Hepatocyte (in vitro differentiated cells): ENCODE measurements at regions not wholly inside any gene's neighbourhood (a gene's known extent, or its start where the extent isn't known, plus 50 kb on each side); places are given as distances from the start of the nearest gene placed in this dataset.

Experiments used
- DNase-seq: peaks from one replicate; pipeline ENCODE4 v3.0.0-alpha.2; 2016; ENCODE audit warnings: low spot score
- H2AFZ ChIP-seq: fragments of 200-600 bp; sonication (generic); 2 replicates; pipeline ENCODE4 v1.6.0; 2016; ENCODE audit warnings: antibody characterized with exemption, mild to moderate bottlenecking
- H3K27ac ChIP-seq: fragments of 200-600 bp; sonication (generic); 2 replicates; pipeline ENCODE4 v1.5.1; 2016; ENCODE audit warnings: mild to moderate bottlenecking
- H3K27me3 ChIP-seq: fragments of 200-600 bp; sonication (generic); 2 replicates; pipeline ENCODE4 v1.6.1; 2016
- H3K36me3 ChIP-seq: fragments of 200-600 bp; sonication (generic); replicated peaks from 2 replicates; pipeline ENCODE4 v1.5.1; 2016; ENCODE audit warnings: low read depth; ENCODE audit not compliant: insufficient read depth
- H3K4me1 ChIP-seq: fragments of 200-600 bp; sonication (generic); 2 replicates; pipeline ENCODE4 v1.5.1; 2016; ENCODE audit warnings: mild to moderate bottlenecking, moderate library complexity; ENCODE audit not compliant: insufficient read depth
- H3K4me2 ChIP-seq: fragments of 200-600 bp; sonication (generic); 2 replicates; pipeline ENCODE4 v1.6.0; 2016
- H3K4me3 ChIP-seq: fragments of 200-600 bp; sonication (generic); 2 replicates; pipeline ENCODE4 v1.5.1; 2016; ENCODE audit warnings: mild to moderate bottlenecking
- H3K79me2 ChIP-seq: fragments of 200-600 bp; sonication (generic); 2 replicates; pipeline ENCODE4 v1.6.0; 2017; ENCODE audit warnings: mild to moderate bottlenecking
- H3K9me2 ChIP-seq: fragments of 200-600 bp; sonication (generic); replicated peaks from 2 replicates; pipeline ENCODE4 v1.6.0; 2017; ENCODE audit warnings: mild to moderate bottlenecking; ENCODE audit not compliant: insufficient read depth
- H3K9me3 ChIP-seq: fragments of 200-600 bp; sonication (generic); 2 replicates; pipeline ENCODE4 v1.5.1; 2016; ENCODE audit warnings: low read depth, mild to moderate bottlenecking
- H4K20me1 ChIP-seq: fragments of 200-600 bp; sonication (generic); 2 replicates; pipeline ENCODE4 v1.6.0; 2016; ENCODE audit warnings: mild to moderate bottlenecking; ENCODE audit not compliant: insufficient read depth, poor library complexity, severe bottlenecking
- EZH2 ChIP-seq: fragments of 200-600 bp; sonication (generic); IDR thresholded peaks from 2 replicates; pipeline ENCODE4 v1.6.1; 2016; ENCODE audit warnings: antibody characterized with exemption, mild to moderate bottlenecking, borderline replicate concordance
- EZH2phosphoT487 ChIP-seq: fragments of 200-600 bp; sonication (generic); IDR thresholded peaks from one replicate; pipeline ENCODE4 v1.6.1; 2018; ENCODE audit warnings: antibody characterized with exemption, mild to moderate bottlenecking, low read depth, moderate library complexity; ENCODE audit not compliant: unreplicated experiment, severe bottlenecking
- WGBS: methylation state at CpG from one replicate; pipeline ENCODE4 v1.1.6; 2016; ENCODE audit warnings: low lambda C conversion rate; ENCODE audit errors: missing lambda C conversion rate; 5-methylcytosine and 5-hydroxymethylcytosine counted together
- TF ChIP-seq, protein P1 (sequence below): fragments of 200-600 bp; sonication (generic); IDR thresholded peaks from 2 replicates; pipeline ENCODE4 v1.5.1; 2016; ENCODE audit warnings: antibody characterized with exemption, mild to moderate bottlenecking; ENCODE audit not compliant: poor library complexity

DNA sequence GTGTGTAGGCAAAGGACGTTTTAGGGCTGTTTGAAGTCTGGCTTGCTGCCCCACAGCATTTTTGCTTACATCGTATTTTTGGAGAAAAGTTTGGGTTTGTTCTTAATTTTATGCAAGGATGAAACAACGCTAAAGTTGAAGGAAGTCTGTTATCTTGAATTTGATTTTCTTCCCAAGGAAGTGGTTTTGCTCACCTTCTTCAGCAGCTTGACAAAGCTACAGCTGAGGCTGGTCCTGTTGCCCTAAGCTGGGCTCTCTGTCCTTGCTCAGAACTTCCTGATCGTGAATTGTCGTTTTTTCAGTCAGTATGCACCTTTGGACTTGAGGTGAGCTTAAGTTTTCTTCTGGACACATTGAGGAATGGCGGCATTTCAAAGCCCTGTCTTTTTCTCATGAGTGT is 62.1 kb upstream of the GSX1 start:
- Histone ChIP-seq H3K9me3 (no peaks in the 10 kb centered on the region), H3K36me3 (no peaks in the 10 kb centered on the region), H3K4me1 (no peaks in the 10 kb centered on the region), H4K20me1 (no peaks in the 10 kb centered on the region), H3K27me3 (peaks cover 3% of the 10 kb centered on the region), H3K4me3 (no peak overlapping the region), H3K79me2 (no peaks in the 10 kb centered on the region), H2AFZ (no peak overlapping the region), H3K27ac (no peak overlapping the region), H3K4me2 (no peak overlapping the region), H3K9me2 (no peaks in the 10 kb centered on the region)
- no peak for DNase-seq
- 82% methylated on average over 6 of the region's 6 CpGs for WGBS
- TF ChIP-seq EZH2phosphoT487, result no peak
- no peak for TF ChIP-seq EZH2
- TF ChIP-seq, protein P1, sequence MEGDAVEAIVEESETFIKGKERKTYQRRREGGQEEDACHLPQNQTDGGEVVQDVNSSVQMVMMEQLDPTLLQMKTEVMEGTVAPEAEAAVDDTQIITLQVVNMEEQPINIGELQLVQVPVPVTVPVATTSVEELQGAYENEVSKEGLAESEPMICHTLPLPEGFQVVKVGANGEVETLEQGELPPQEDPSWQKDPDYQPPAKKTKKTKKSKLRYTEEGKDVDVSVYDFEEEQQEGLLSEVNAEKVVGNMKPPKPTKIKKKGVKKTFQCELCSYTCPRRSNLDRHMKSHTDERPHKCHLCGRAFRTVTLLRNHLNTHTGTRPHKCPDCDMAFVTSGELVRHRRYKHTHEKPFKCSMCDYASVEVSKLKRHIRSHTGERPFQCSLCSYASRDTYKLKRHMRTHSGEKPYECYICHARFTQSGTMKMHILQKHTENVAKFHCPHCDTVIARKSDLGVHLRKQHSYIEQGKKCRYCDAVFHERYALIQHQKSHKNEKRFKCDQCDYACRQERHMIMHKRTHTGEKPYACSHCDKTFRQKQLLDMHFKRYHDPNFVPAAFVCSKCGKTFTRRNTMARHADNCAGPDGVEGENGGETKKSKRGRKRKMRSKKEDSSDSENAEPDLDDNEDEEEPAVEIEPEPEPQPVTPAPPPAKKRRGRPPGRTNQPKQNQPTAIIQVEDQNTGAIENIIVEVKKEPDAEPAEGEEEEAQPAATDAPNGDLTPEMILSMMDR, result no peak
